MM.1S (cell line): ENCODE measurements at regions not wholly inside any gene's neighbourhood (a gene's known extent, or its start where the extent isn't known, plus 50 kb on each side); places are given as distances from the start of the nearest gene placed in this dataset.

ENCODE experiments used
- DNase-seq: peaks from one replicate; pipeline ENCODE4 v3.0.0-alpha.2; 2015
- H2AFZ ChIP-seq: fragments of 300-600 bp; sonication (generic); 2 replicates; pipeline ENCODE4 v1.6.0; 2016; ENCODE audit warnings: antibody characterized with exemption, low read length
- H3F3A ChIP-seq: fragments of 300-600 bp; sonication (generic); 2 replicates; pipeline ENCODE4 v1.6.1; 2016; ENCODE audit warnings: mild to moderate bottlenecking, antibody characterized with exemption, low read length, moderate library complexity, mixed read lengths; ENCODE audit not compliant: insufficient read depth
- H3K27ac ChIP-seq: fragments of 300-600 bp; sonication (generic); 2 replicates; pipeline ENCODE4 v1.5.1; 2016; ENCODE audit warnings: mild to moderate bottlenecking, low read length
- H3K27me3 ChIP-seq: fragments of 300-600 bp; sonication (generic); replicated peaks from 2 replicates; pipeline ENCODE4 v1.6.0; 2016; ENCODE audit warnings: low read length; ENCODE audit not compliant: insufficient read depth
- H3K36me3 ChIP-seq: fragments of 300-600 bp; sonication (generic); replicated peaks from 2 replicates; pipeline ENCODE4 v1.6.1; 2016; ENCODE audit warnings: mild to moderate bottlenecking, low read length, mixed read lengths; ENCODE audit not compliant: insufficient read depth
- H3K4me1 ChIP-seq: fragments of 300-600 bp; sonication (generic); 2 replicates; pipeline ENCODE4 v1.6.1; 2016; ENCODE audit warnings: low read length, mixed read lengths
- H3K4me2 ChIP-seq: fragments of 300-600 bp; sonication (generic); 2 replicates; pipeline ENCODE4 v1.6.0; 2016; ENCODE audit warnings: low read depth, low read length
- H3K4me3 ChIP-seq: fragments of 300-600 bp; sonication (generic); 2 replicates; pipeline ENCODE4 v1.5.1; 2016; ENCODE audit warnings: low read length, mixed read lengths
- H3K79me2 ChIP-seq: fragments of 300-600 bp; sonication (generic); 2 replicates; pipeline ENCODE4 v1.6.1; 2016; ENCODE audit warnings: mixed run types, low read length, mixed read lengths
- H3K9ac ChIP-seq: fragments of 300-600 bp; sonication (generic); 2 replicates; pipeline ENCODE4 v1.6.1; 2016; ENCODE audit warnings: low read length, mixed read lengths
- H3K9me2 ChIP-seq: fragments of 300-600 bp; sonication (generic); replicated peaks from 2 replicates; pipeline ENCODE4 v1.6.1; 2016; ENCODE audit warnings: mild to moderate bottlenecking, low read length, mixed read lengths; ENCODE audit not compliant: insufficient read depth
- H3K9me3 ChIP-seq: fragments of 300-600 bp; sonication (generic); replicated peaks from 2 replicates; pipeline ENCODE4 v1.6.1; 2016; ENCODE audit warnings: mild to moderate bottlenecking, low read length, mixed read lengths; ENCODE audit not compliant: insufficient read depth
- H4K20me1 ChIP-seq: fragments of 300-600 bp; sonication (generic); 2 replicates; pipeline ENCODE4 v1.6.1; 2016; ENCODE audit warnings: mild to moderate bottlenecking, low read length, moderate library complexity, mixed read lengths; ENCODE audit not compliant: insufficient read depth
- CTCF ChIP-seq: fragments of 300-600 bp; sonication (generic); IDR thresholded peaks from 2 replicates; pipeline ENCODE4 v1.5.1; 2016; ENCODE audit warnings: antibody characterized with exemption, low read length, mixed read lengths
- EZH2 ChIP-seq: fragments of 300-600 bp; sonication (generic); optimal IDR thresholded peaks from 2 replicates; pipeline ENCODE3; 2017; ENCODE audit warnings: low read depth, mild to moderate bottlenecking, antibody characterized with exemption, low read length, mixed read lengths
- EZH2phosphoT487 ChIP-seq: fragments of 300-600 bp; sonication (generic); IDR thresholded peaks from 2 replicates; pipeline ENCODE4 v1.6.1; 2018; ENCODE audit warnings: antibody characterized with exemption, low read length

GRCh38 chr1:83497563-83497962, 501.4 kb downstream of the TTLL7 start:
- no peak for DNase-seq

GRCh38 chr1:83495560-83495959, 503.4 kb downstream of the TTLL7 start:
- Histone ChIP-seq H2AFZ (no peak overlapping the region), H3F3A (no peaks in the 10 kb centered on the region), H3K4me1 (no peaks in the 10 kb centered on the region), H3K9me3 (no peaks in the 10 kb centered on the region), H3K4me3 (no peak overlapping the region), H3K79me2 (no peaks in the 10 kb centered on the region), H3K27ac (no peak overlapping the region), H4K20me1 (no peaks in the 10 kb centered on the region), H3K36me3 (no peaks in the 10 kb centered on the region), H3K27me3 (no peaks in the 10 kb centered on the region), H3K4me2 (no peak overlapping the region), H3K9ac (no peak overlapping the region), H3K9me2 (no peaks in the 10 kb centered on the region)
- no peak for DNase-seq
- TF ChIP-seq CTCF (no peak), EZH2 (no peak), EZH2phosphoT487 (no peak)

More at GRCh38 chr1:83497563-83497962, 501.4 kb downstream of the TTLL7 start:
- H3K9ac ChIP-seq, result no peak overlapping the region
- no peaks in the 10 kb centered on the region for H4K20me1 ChIP-seq
- no peaks in the 10 kb centered on the region for H3K36me3 ChIP-seq
- H3K27ac ChIP-seq, result no peak overlapping the region
- TF ChIP-seq EZH2phosphoT487 (no peak), CTCF (no peak), EZH2 (no peak)
- no peaks in the 10 kb centered on the region for H3K9me2 ChIP-seq
- H3K9me3 ChIP-seq, result no peaks in the 10 kb centered on the region
- H3K4me1 ChIP-seq, result no peaks in the 10 kb centered on the region
- no peaks in the 10 kb centered on the region for H3K79me2 ChIP-seq
- no peaks in the 10 kb centered on the region for H3K27me3 ChIP-seq
- no peak overlapping the region for H2AFZ ChIP-seq
- no peak overlapping the region for H3K4me3 ChIP-seq
- no peaks in the 10 kb centered on the region for H3F3A ChIP-seq
- no peak overlapping the region for H3K4me2 ChIP-seq

- no peak overlapping the region for H3K4me2 ChIP-seq
- H3K9me2 ChIP-seq, result no peaks in the 10 kb centered on the region
- H3K79me2 ChIP-seq, result no peaks in the 10 kb centered on the region
- H4K20me1 ChIP-seq, result no peaks in the 10 kb centered on the region
- no peak overlapping the region for H2AFZ ChIP-seq
- H3K36me3 ChIP-seq, result no peaks in the 10 kb centered on the region
- no peaks in the 10 kb centered on the region for H3K27me3 ChIP-seq
- no peaks in the 10 kb centered on the region for H3K4me1 ChIP-seq
- H3K4me3 ChIP-seq, result no peak overlapping the region
- H3F3A ChIP-seq, result no peaks in the 10 kb centered on the region
- no peaks in the 10 kb centered on the region for H3K9me3 ChIP-seq
- DNase-seq, result no peak
- no peak overlapping the region for H3K9ac ChIP-seq
- no peak overlapping the region for H3K27ac ChIP-seq
- TF ChIP-seq CTCF (no peak), EZH2phosphoT487 (no peak), EZH2 (no peak)
Observed at GRCh38 chr1:83493633-83494032, 505.3 kb downstream of the TTLL7 start.
